ENCODE measurements at regions not wholly inside any gene's neighbourhood (a gene's known extent, or its start where the extent isn't known, plus 50 kb on each side); places are given as distances from the start of the nearest gene placed in this dataset.

GRCh38 chr16:79915761-79916160 lies 315.2 kb upstream of the MAF start:
- no peak for DNase-seq

GRCh38 chr16:79914961-79915720 lies 314.6 kb upstream of the MAF start:
- no peak for DNase-seq

GRCh38 chr16:79912592-79913310 lies 312.2 kb upstream of the MAF start:
- DNase-seq = no peak

- no peak for DNase-seq
These were observed 311.1 kb upstream of the MAF start for GRCh38 chr16:79911660-79912059.

- no peak for DNase-seq
These were observed 309.0 kb upstream of the MAF start for GRCh38 chr16:79909571-79909970.

- DNase-seq = no peak
These were observed 302.9 kb upstream of the MAF start for GRCh38 chr16:79903471-79903870.

- DNase-seq = no peak
These were observed 301.8 kb upstream of the MAF start for GRCh38 chr16:79902351-79902750.

GRCh38 chr16:79901522-79901921 lies 301.0 kb upstream of the MAF start:
- DNase-seq = no peak

GRCh38 chr16:79899716-79900115 lies 299.2 kb upstream of the MAF start:
- no peak for DNase-seq

GRCh38 chr16:79899316-79899715 lies 298.8 kb upstream of the MAF start:
- no peak for DNase-seq

- DNase-seq = no peak
These were observed 298.2 kb upstream of the MAF start for GRCh38 chr16:79898703-79899102.

- DNase-seq = no peak
These were observed 297.1 kb upstream of the MAF start for GRCh38 chr16:79897453-79898146.

GRCh38 chr16:79897104-79897452 lies 296.5 kb upstream of the MAF start:
- DNase-seq = no peak

- DNase-seq = no peak
These were observed 295.3 kb upstream of the MAF start for GRCh38 chr16:79895917-79896203.

GRCh38 chr16:79895053-79895916 lies 294.7 kb upstream of the MAF start:
- no peak for DNase-seq

GRCh38 chr16:79893445-79893844 lies 292.9 kb upstream of the MAF start:
- no peak for DNase-seq

GRCh38 chr16:79892278-79892677 lies 291.7 kb upstream of the MAF start:
- DNase-seq = no peak

- DNase-seq = no peak
These were observed 290.9 kb upstream of the MAF start for GRCh38 chr16:79891458-79891857.

GRCh38 chr16:79887541-79888540 lies 287.3 kb upstream of the MAF start:
- no peak for DNase-seq

- no peak for DNase-seq
These were observed 284.8 kb upstream of the MAF start for GRCh38 chr16:79885320-79885719.

- no peak for DNase-seq
These were observed 283.0 kb upstream of the MAF start for GRCh38 chr16:79883494-79883893.

All from NCI-H1092 treated with DMSO at 0.1 percent for 48 hours (cell line).